ENCODE measurements at regions not wholly inside any gene's neighbourhood (a gene's known extent, or its start where the extent isn't known, plus 50 kb on each side); places are given as distances from the start of the nearest gene placed in this dataset.

GRCh38 chr11:36890121-36890679, 292.2 kb upstream of the RAG2 start:
- TF ChIP-seq POLR2A (IDR thresholded peaks at IDR 0.05; ENCODE audit: low read depth, low read length) (no peak), POLR2AphosphoS5 (IDR thresholded peaks at IDR 0.05; ENCODE audit: low read depth, low read length) (no peak), TAF1 (IDR thresholded peaks at IDR 0.05; ENCODE audit: borderline replicate concordance, low read depth, low read length) (no peak)
